PC-9 (cell line): ENCODE measurements at regions not wholly inside any gene's neighbourhood (a gene's known extent, or its start where the extent isn't known, plus 50 kb on each side); places are given as distances from the start of the nearest gene placed in this dataset.

ENCODE experiments used
- BruUV-seq: library from RNA; stranded (reverse); fragments of 400-500 nt; replicated peaks from 2 replicates; lab custom pipeline; 2021; lab: Mats Ljungman, UMichigan
- CTCF ChIA-PET: fragments of 300-600 bp; sonication (Branson Sonifier 250); formaldehyde crosslinking; loops from one replicate; lab custom pipeline; 2022; ENCODE audit warnings: antibody characterized with exemption; lab: Charles Lee
- POLR2A ChIA-PET: fragments of 300-600 bp; sonication (Branson Sonifier 250); formaldehyde crosslinking; loops from one replicate; lab custom pipeline; 2022; ENCODE audit warnings: antibody characterized with exemption; ENCODE audit not compliant: unreplicated experiment; lab: Charles Lee
- DNase-seq, 2 experiments: peaks; one replicate each; pipeline versions ENCODE4 v3.0.0 to v3.0.0-alpha.2; 2015 to 2022; ENCODE audit warnings: mixed read lengths in 1 of 2
- H2AFZ ChIP-seq: fragments of 200-600 bp; sonication (generic); 2 replicates; pipeline ENCODE4 v1.8.1; 2017; ENCODE audit warnings: antibody characterized with exemption
- H3F3A ChIP-seq: fragments of 200-600 bp; sonication (generic); 2 replicates; pipeline ENCODE4 v1.8.1; 2017; ENCODE audit warnings: antibody characterized with exemption, mild to moderate bottlenecking, low read depth; ENCODE audit not compliant: insufficient read depth
- H3K27ac ChIP-seq: fragments of 200-600 bp; sonication (generic); 2 replicates; pipeline ENCODE4 v1.6.1; 2016; ENCODE audit warnings: mixed run types
- H3K27me3 ChIP-seq: fragments of 200-600 bp; sonication (generic); 2 replicates; pipeline ENCODE4 v1.6.1; 2016; ENCODE audit warnings: low read depth, mixed run types; ENCODE audit not compliant: insufficient read depth
- H3K36me3 ChIP-seq: fragments of 200-600 bp; sonication (generic); 2 replicates; pipeline ENCODE4 v1.6.1; 2016; ENCODE audit warnings: low read depth, mixed run types
- H3K4me1 ChIP-seq: fragments of 200-600 bp; sonication (generic); replicated peaks from 2 replicates; pipeline ENCODE4 v1.6.1; 2016; ENCODE audit warnings: mixed run types; ENCODE audit not compliant: insufficient read depth
- H3K4me2 ChIP-seq: fragments of 200-600 bp; sonication (generic); 2 replicates; pipeline ENCODE4 v1.6.1; 2017; ENCODE audit warnings: mixed run types
- H3K4me3 ChIP-seq: fragments of 200-600 bp; sonication (generic); 2 replicates; pipeline ENCODE4 v1.6.1; 2016; ENCODE audit warnings: mixed run types
- H3K79me2 ChIP-seq: fragments of 200-600 bp; sonication (generic); 2 replicates; pipeline ENCODE4 v1.6.1; 2017; ENCODE audit warnings: low read depth, mixed run types
- H3K9me2 ChIP-seq: fragments of 200-600 bp; sonication (generic); 2 replicates; pipeline ENCODE4 v1.8.1; 2017; ENCODE audit warnings: mild to moderate bottlenecking; ENCODE audit not compliant: insufficient read depth
- H3K9me3 ChIP-seq: fragments of 200-600 bp; sonication (generic); 2 replicates; pipeline ENCODE4 v1.8.1; 2016; ENCODE audit warnings: low read depth; ENCODE audit not compliant: insufficient read depth
- H4K20me1 ChIP-seq: fragments of 200-600 bp; sonication (generic); 2 replicates; pipeline ENCODE4 v1.8.1; 2017; ENCODE audit not compliant: insufficient read depth
- CTCF ChIP-seq: fragments of 200-600 bp; sonication (generic); conservative IDR thresholded peaks from 2 replicates; pipeline ENCODE4 v1.6.1; 2017; ENCODE audit warnings: mixed run types, antibody characterized with exemption, mild to moderate bottlenecking, moderate library complexity
- EZH2 ChIP-seq: fragments of 200-600 bp; sonication (generic); IDR thresholded peaks from 2 replicates; pipeline ENCODE4 v1.8.0; 2017; ENCODE audit warnings: antibody characterized with exemption, low read depth
- intact Hi-C: fragments of 100-400 bp; cut with micrococcal nuclease; formaldehyde crosslinking; loops from one replicate; pipeline ENCODE4 v1.10.0; 2022; ENCODE audit not compliant: unreplicated experiment

GRCh38 chr2:16000642-16001041 lies 60.3 kb downstream of the MYCN start:
- Histone ChIP-seq H3K27me3 (peaks cover 83% of the 10 kb centered on the region), H3F3A (no peaks in the 10 kb centered on the region), H3K4me2 (no peak overlapping the region), H3K9me2 (no peaks in the 10 kb centered on the region), H3K36me3 (no peaks in the 10 kb centered on the region), H2AFZ (no peak overlapping the region), H3K9me3 (no peaks in the 10 kb centered on the region), H4K20me1 (no peaks in the 10 kb centered on the region), H3K4me1 (no peaks in the 10 kb centered on the region), H3K27ac (no peak overlapping the region), H3K4me3 (no peak overlapping the region), H3K79me2 (no peaks in the 10 kb centered on the region)
- intact Hi-C loops = no loop called here
- ChIA-PET CTCF (no interaction called here), POLR2A (no interaction called here)
- no TSS peak for BruUV-seq
- no peak for DNase-seq
- TF ChIP-seq CTCF = no peak
- no peak for TF ChIP-seq EZH2

GRCh38 chr2:15999596-16000469 lies 59.5 kb downstream of the MYCN start:
- Histone ChIP-seq H3K4me3 (no peak overlapping the region), H3F3A (no peaks in the 10 kb centered on the region), H3K27ac (no peak overlapping the region), H3K4me1 (no peaks in the 10 kb centered on the region), H2AFZ (no peak overlapping the region), H3K9me2 (no peaks in the 10 kb centered on the region), H3K4me2 (no peak overlapping the region), H3K27me3 (peaks cover 91% of the 10 kb centered on the region), H3K9me3 (no peaks in the 10 kb centered on the region), H3K36me3 (no peaks in the 10 kb centered on the region), H4K20me1 (no peaks in the 10 kb centered on the region), H3K79me2 (no peaks in the 10 kb centered on the region)
- intact Hi-C loops = no loop called here
- no peak for DNase-seq
- ChIA-PET CTCF (no interaction called here), POLR2A (no interaction called here)
- BruUV-seq = no TSS peak
- TF ChIP-seq EZH2 = no peak
- TF ChIP-seq CTCF = no peak

- no peak overlapping the region for H3K4me3 ChIP-seq
- H2AFZ ChIP-seq = no peak overlapping the region
- no peak for DNase-seq
- peaks cover 87% of the 10 kb centered on the region for H3K27me3 ChIP-seq
- H3K4me1 ChIP-seq = no peaks in the 10 kb centered on the region
- H3K9me2 ChIP-seq = no peaks in the 10 kb centered on the region
- H4K20me1 ChIP-seq = no peaks in the 10 kb centered on the region
- H3K9me3 ChIP-seq = no peaks in the 10 kb centered on the region
- H3K4me2 ChIP-seq = no peak overlapping the region
- H3K36me3 ChIP-seq = no peaks in the 10 kb centered on the region
- TF ChIP-seq EZH2 = no peak
- no peak for TF ChIP-seq CTCF
- no TSS peak for BruUV-seq
- no peak overlapping the region for H3K27ac ChIP-seq
- intact Hi-C loops = no loop called here
- H3K79me2 ChIP-seq = no peaks in the 10 kb centered on the region
- no peaks in the 10 kb centered on the region for H3F3A ChIP-seq
- ChIA-PET CTCF (no interaction called here), POLR2A (no interaction called here)
Observed at GRCh38 chr2:15997728-15998280, 57.5 kb downstream of the MYCN start.
